GM12891 (cell line): ENCODE measurements at regions not wholly inside any gene's neighbourhood (a gene's known extent, or its start where the extent isn't known, plus 50 kb on each side); places are given as distances from the start of the nearest gene placed in this dataset.

Experiments used
- PAX5 ChIP-seq: IDR thresholded peaks from 2 replicates; pipeline ENCODE4 v1.6.1; 2011; ENCODE audit warnings: low read length, moderate library complexity, mild to moderate bottlenecking; ENCODE audit not compliant: insufficient read depth, severe bottlenecking
- POLR2A ChIP-seq: IDR thresholded peaks from 2 replicates; pipeline ENCODE4 v1.6.1; 2011; ENCODE audit warnings: low read depth, low read length, control low read depth
- POLR2AphosphoS5 ChIP-seq: IDR thresholded peaks from 2 replicates; pipeline ENCODE4 v1.6.1; 2011; ENCODE audit warnings: low read depth, low read length, control low read depth
- POU2F2 ChIP-seq: IDR thresholded peaks from 2 replicates; pipeline ENCODE4 v1.6.1; 2011; ENCODE audit warnings: low read depth, mild to moderate bottlenecking, control low read depth, low read length, moderate library complexity
- SPI1 ChIP-seq: IDR thresholded peaks from 2 replicates; pipeline ENCODE4 v1.6.1; 2011; ENCODE audit warnings: low read depth, low read length, control low read depth
- TAF1 ChIP-seq: IDR thresholded peaks from 2 replicates; pipeline ENCODE4 v1.6.1; 2011; ENCODE audit warnings: low read depth, low read length, control low read depth

DNA sequence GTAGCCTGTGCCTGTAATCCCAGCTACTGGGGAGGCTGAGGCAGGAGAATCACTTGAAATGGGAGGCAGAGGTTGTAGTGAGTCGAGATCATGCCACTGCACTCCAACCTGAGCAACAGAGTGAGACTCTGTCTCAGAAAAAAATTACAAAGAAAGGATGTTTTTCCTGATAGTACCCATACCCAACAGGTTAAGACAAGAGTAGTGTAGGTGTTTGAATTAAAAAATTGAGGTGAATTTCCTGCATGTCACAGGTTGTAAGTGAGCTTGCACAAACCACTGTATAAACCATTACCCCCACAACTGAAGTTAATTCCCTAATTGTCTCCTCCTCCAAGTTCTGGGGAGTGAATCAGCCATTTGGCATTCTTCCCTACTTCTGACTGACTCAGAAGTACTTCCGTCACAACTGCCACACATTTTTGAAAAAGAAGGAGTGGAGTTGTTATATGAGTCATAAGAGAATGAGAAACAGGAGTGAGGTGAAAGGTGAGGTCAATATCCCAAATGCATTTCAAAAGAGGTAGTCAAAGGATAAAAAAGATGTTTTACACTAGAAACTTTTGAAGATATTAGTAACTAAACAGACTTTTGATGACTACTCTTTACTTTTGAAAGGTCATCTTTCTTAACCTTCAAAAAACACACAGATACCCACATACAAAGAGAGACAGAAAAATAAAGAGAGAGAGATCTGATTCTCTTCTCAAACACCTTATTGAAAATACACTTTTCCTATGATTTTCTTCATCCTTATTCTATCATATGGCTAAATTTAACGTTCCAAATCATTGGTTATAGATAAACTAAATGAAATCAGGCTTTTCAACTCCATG, 134.5 kb downstream of the BTC start:
- no peak for TF ChIP-seq POLR2A
- no peak for TF ChIP-seq TAF1
- no peak for TF ChIP-seq POLR2AphosphoS5
- no peak for TF ChIP-seq SPI1
- TF ChIP-seq PAX5 = no peak
- no peak for TF ChIP-seq POU2F2
